Activated naive CD4-positive, alpha-beta T cell treated with anti-CD3 and anti-CD28 coated beads, Interleukin-2, amount 10 ng/mL, durations not matched to agents 7 days and 5 days (primary cell): ENCODE measurements at regions not wholly inside any gene's neighbourhood (a gene's known extent, or its start where the extent isn't known, plus 50 kb on each side); places are given as distances from the start of the nearest gene placed in this dataset.

Experiments used
- CTCF ChIA-PET: fragments of 350-600 bp; sonication (Branson Sonifier 250); formaldehyde crosslinking; loops from one replicate; lab custom pipeline; 2021; ENCODE audit warnings: antibody characterized with exemption; lab: Charles Lee
- DNase-seq: peaks from one replicate; pipeline ENCODE4 v3.0.0-alpha.2; 2020
- H3K27ac Mint-ChIP-seq: one replicate; pipeline ENCODE4 v1.8.0; 2021; ENCODE audit warnings: mild to moderate bottlenecking, moderate library complexity, mixed read lengths
- H3K27me3 Mint-ChIP-seq: one replicate; pipeline ENCODE4 v1.8.0; 2021; ENCODE audit warnings: mild to moderate bottlenecking, mixed read lengths
- H3K36me3 Mint-ChIP-seq: one replicate; pipeline ENCODE4 v1.8.0; 2021; ENCODE audit warnings: mixed read lengths
- H3K4me1 Mint-ChIP-seq: one replicate; pipeline ENCODE4 v1.8.0; 2021; ENCODE audit warnings: mixed read lengths
- H3K4me3 Mint-ChIP-seq: one replicate; pipeline ENCODE4 v1.8.0; 2021; ENCODE audit warnings: mild to moderate bottlenecking, moderate library complexity, mixed read lengths
- H3K9me3 Mint-ChIP-seq: one replicate; pipeline ENCODE4 v1.8.0; 2021; ENCODE audit warnings: mixed read lengths

DNA sequence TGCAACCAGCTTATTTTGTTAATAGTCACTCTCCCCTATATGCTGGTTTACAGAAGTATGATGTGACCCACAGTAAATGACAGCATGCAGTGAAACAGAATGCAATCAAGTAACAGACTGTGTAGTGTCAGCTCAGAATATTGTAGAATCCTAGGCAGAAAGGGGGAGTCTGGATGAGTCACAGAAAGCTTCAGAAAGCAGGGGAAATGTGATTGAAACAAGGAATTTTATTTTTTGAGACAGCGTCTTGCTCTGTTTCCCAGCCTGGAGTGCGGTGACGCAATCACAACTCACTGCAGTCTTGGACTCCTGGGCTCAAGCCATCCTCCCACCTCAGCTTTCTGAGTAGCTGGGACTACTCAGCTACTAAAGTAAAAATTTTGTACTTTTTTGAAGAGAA, 188.3 kb upstream of the FOXN2 start:
- CTCF ChIA-PET = no interaction called here

DNA sequence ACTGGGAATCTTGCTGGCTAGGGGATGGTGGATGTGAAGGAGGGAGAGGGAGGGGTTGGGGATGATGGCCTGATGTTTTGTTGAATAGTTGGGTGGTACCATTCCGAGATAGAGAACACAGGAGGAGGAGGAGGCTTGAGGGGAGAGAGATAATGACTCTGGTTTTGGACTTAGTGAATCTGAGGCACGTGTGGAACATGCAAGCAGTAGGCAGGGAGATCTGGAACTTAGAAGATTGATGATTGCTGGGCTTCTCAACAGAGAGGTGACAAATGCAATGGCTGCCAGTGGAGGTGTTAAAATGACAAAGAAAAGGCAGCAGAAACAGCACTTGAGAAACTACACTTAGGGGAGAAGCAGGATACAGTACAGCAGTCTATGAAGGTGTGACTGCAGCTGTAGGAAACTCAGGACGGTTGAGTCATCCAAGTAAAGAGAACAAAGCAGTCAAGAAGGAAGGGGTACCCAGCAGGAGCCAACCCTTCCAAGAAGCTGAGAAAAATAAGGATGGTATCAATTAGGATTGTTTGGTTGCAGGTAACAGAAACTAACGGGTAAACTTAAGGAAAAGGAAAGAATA, 186.8 kb upstream of the FOXN2 start:
- CTCF ChIA-PET = no interaction called here
- H3K27me3 Mint-ChIP-seq = no peaks in the 10 kb centered on the region
- DNase-seq = no peak

More for the DNA sequence above, 188.3 kb upstream of the FOXN2 start:
- no peak overlapping the region for H3K4me3 Mint-ChIP-seq
- H3K9me3 Mint-ChIP-seq = no peaks in the 10 kb centered on the region
- no peaks in the 10 kb centered on the region for H3K36me3 Mint-ChIP-seq
- peaks cover 16% of the 10 kb centered on the region for H3K4me1 Mint-ChIP-seq
- H3K27ac Mint-ChIP-seq = no peak overlapping the region
- DNase-seq = no peak
- no peaks in the 10 kb centered on the region for H3K27me3 Mint-ChIP-seq

DNA sequence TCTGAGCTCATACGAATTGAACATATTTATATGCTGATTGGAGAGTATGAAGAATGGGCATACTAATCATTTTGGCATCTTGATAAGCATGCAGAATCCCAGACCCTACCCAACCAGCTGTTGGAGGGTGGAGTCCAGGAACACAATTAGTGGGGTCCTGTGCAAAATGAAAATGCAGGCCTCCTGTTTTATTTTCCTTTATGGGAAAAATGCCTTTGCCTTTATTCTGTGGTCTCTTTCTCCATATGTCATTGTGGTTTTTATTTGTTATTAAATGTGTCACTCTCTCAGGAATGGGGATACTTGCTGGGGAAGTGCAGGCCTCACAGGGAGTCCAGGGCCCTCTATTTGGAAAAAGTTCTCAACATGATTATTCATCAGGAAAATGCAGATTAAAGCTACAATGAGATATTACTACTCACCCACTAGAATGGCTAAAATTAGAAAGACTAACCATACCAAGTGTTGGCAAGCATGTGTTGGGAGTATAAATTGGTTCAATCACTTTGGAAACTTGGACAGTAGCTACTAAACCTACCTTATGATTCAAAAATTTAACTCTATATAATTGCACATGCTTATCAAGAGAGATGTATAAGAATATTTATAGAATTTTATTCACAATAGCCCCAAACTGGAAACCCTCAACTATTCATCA, 185.1 kb upstream of the FOXN2 start:
- no peak for DNase-seq
- no peaks in the 10 kb centered on the region for H3K9me3 Mint-ChIP-seq
- H3K36me3 Mint-ChIP-seq = no peaks in the 10 kb centered on the region
- no peak overlapping the region for H3K4me3 Mint-ChIP-seq
- H3K27ac Mint-ChIP-seq = no peak overlapping the region
- no peaks in the 10 kb centered on the region for H3K4me1 Mint-ChIP-seq
- no peaks in the 10 kb centered on the region for H3K27me3 Mint-ChIP-seq
- CTCF ChIA-PET = no interaction called here

More for the DNA sequence above, 186.8 kb upstream of the FOXN2 start:
- no peak overlapping the region for H3K27ac Mint-ChIP-seq
- H3K4me3 Mint-ChIP-seq = no peak overlapping the region
- no peaks in the 10 kb centered on the region for H3K36me3 Mint-ChIP-seq
- peaks cover 3% of the 10 kb centered on the region for H3K4me1 Mint-ChIP-seq
- no peaks in the 10 kb centered on the region for H3K9me3 Mint-ChIP-seq

DNA sequence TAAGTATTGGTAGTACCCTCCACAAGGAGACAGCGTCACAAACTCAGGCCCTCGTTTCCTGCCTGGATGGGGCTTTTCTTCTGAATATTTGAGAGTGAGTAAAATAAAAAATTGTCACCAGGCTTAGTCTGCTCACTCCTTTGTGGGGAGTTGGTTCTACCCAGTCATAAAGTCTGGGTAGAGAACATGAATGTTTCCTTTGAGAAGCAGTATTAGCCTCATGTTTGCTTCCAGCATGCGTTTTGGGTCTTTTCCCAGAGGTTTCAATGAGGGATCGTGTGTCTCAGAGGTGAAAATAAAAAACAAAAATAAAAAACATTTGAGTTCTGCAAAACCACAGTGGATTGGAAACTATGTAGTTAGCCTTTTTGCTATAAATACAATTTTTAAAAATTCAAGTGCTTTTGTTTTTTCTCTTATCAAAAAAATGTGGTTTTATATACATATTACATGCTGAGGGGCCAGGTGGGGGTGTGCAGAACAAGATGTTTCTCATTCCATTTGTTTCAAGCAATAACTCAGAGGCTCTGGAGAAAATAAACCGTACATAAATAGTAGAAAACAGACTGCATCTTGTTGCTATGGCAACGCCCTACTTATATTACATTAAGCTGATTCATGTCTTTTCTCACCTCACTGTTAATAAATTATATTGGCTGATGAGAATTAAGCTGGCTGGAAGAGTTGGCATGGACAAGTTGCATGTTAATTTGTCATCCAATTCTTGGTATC, 182.8 kb upstream of the FOXN2 start:
- CTCF ChIA-PET = no interaction called here
- H3K9me3 Mint-ChIP-seq = no peaks in the 10 kb centered on the region
- H3K4me1 Mint-ChIP-seq = no peaks in the 10 kb centered on the region
- no peak overlapping the region for H3K4me3 Mint-ChIP-seq
- no peaks in the 10 kb centered on the region for H3K36me3 Mint-ChIP-seq
- H3K27ac Mint-ChIP-seq = no peak overlapping the region
- DNase-seq = no peak
- H3K27me3 Mint-ChIP-seq = no peaks in the 10 kb centered on the region

DNA sequence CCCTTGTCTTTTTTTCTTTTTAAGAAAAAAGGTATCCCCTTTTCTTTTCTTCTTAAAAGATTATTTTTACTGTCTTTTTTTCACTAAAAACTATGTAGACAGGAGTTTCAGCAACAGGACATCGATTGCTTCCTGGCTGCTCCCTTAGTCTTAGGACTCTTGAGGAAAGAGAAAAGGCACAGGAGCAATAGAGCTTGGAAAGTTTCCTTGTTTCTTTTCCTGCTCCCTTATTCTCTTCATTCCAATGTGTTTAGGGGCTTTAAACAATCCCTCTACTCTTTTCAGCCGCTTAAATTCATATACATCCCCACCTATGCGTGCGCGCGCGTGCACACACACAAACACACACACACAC, 182.2 kb upstream of the FOXN2 start:
- Mint-ChIP-seq H3K27me3 (no peaks in the 10 kb centered on the region), H3K36me3 (no peaks in the 10 kb centered on the region), H3K4me3 (no peak overlapping the region), H3K4me1 (no peaks in the 10 kb centered on the region), H3K9me3 (no peaks in the 10 kb centered on the region), H3K27ac (no peak overlapping the region)
- no peak for DNase-seq
- CTCF ChIA-PET = no interaction called here

DNA sequence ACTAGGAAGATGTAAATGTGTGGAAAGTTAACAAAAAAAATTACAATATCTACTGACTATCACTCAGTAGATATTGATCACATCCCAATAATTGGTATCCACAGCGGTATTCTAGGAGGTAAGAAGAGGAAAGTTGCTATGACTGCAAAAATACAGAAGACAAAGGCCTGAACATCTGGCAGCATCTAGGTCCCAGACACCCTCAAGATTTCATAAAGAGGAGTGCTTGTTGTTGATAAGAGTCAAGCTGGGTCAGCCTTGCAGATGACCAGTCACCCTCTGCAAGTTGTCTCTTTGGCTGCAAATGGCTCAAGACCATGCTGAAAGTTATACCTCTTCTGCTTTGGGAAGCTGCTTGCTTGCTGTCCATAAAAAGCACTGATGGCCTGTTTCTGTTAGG, 179.8 kb upstream of the FOXN2 start:
- DNase-seq = no peak
- no peak overlapping the region for H3K4me3 Mint-ChIP-seq
- H3K36me3 Mint-ChIP-seq = no peaks in the 10 kb centered on the region
- no peaks in the 10 kb centered on the region for H3K4me1 Mint-ChIP-seq
- CTCF ChIA-PET = no interaction called here
- H3K27ac Mint-ChIP-seq = no peak overlapping the region
- no peaks in the 10 kb centered on the region for H3K9me3 Mint-ChIP-seq
- no peaks in the 10 kb centered on the region for H3K27me3 Mint-ChIP-seq

DNA sequence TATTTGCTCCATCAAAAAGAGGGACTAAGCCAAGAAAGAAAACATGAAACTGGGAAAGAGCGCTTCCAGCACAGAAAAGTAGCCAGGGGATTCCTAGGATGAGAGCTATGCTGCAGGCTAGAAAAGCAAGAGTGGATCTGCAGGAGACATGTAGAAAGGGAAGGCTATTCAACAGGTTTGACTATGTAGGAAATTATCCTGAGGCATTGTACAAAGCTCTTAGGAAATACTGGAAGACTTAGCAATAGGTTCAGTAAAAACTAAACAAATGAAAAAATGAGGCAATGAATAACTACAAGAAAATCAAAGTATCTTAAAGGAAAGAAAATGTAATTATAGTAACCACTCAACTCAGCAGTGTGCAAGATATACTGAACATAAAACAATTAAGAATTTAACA, 178.7 kb upstream of the FOXN2 start:
- no peak for DNase-seq
- H3K36me3 Mint-ChIP-seq = no peaks in the 10 kb centered on the region
- H3K4me3 Mint-ChIP-seq = no peak overlapping the region
- H3K9me3 Mint-ChIP-seq = no peaks in the 10 kb centered on the region
- CTCF ChIA-PET = no interaction called here
- H3K27ac Mint-ChIP-seq = no peak overlapping the region
- H3K27me3 Mint-ChIP-seq = no peaks in the 10 kb centered on the region
- no peaks in the 10 kb centered on the region for H3K4me1 Mint-ChIP-seq

DNA sequence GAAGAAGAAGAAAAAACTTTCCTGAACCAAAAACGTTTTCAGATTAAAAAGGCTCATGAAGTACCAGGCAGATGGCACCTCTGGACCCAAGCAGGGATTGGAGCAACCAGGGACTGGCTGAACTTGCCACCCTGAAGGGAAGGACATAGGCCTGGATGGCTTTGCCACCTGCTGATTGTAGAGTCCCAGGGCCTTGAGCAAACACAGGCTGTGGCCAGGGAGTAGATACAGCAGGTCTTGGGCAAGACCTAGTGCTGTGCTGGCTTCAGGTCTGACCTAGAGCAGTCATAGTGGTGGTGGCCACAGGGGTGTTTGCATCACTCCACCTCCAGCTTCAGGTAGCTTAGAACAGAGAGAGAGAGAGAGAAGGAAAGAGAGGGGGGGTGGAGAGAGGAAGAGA, 176.7 kb upstream of the FOXN2 start:
- Mint-ChIP-seq H3K27me3 (no peaks in the 10 kb centered on the region), H3K4me1 (no peaks in the 10 kb centered on the region), H3K36me3 (no peaks in the 10 kb centered on the region), H3K9me3 (no peaks in the 10 kb centered on the region), H3K27ac (peak overlapping the region; percentile 17), H3K4me3 (no peak overlapping the region)
- no peak for DNase-seq
- CTCF ChIA-PET = no interaction called here

DNA sequence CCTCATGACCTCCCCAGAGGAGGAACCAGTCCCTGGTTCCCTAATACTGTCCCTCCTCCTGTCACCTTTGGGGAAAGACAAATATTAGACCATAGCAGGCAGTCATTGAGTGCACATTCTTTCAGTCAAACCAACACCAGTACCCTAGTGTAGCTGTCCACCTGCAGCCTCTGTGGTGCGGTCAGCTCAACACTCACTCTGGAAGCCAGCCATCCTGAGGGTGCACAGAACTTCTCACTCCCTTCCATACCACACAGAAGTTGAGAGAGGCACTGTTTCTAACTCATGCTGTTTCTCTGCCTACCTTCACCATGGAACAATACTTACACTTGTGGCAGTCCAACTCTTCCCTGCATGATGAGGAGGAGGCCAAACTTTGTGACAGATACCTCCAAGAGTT, 175.6 kb upstream of the FOXN2 start:
- Mint-ChIP-seq H3K9me3 (no peaks in the 10 kb centered on the region), H3K4me1 (no peaks in the 10 kb centered on the region), H3K36me3 (no peaks in the 10 kb centered on the region), H3K27ac (no peak overlapping the region), H3K4me3 (no peak overlapping the region), H3K27me3 (no peaks in the 10 kb centered on the region)
- CTCF ChIA-PET = no interaction called here
- DNase-seq = no peak

DNA sequence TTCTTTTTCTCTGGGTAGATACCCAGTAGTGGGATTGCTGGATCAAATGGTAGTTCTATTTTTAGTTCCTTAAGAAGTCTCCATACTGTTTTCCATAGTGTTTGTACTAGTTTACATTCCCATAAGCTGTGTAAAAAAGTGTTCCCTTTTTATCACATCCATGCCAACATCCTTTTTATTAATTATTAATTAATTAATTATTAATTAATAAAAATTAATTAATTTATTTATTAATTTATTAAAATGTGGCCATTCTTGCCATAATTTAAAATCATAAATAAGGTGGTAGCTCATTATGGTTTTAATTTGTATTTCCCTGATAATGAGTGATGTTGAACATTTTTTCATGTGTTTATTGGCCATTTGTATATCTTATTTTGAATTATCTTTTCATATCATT, 173.9 kb upstream of the FOXN2 start:
- DNase-seq = no peak
- Mint-ChIP-seq H3K4me1 (peaks cover 12% of the 10 kb centered on the region), H3K36me3 (peaks cover 2% of the 10 kb centered on the region), H3K9me3 (peaks cover 2% of the 10 kb centered on the region), H3K27ac (no peak overlapping the region), H3K27me3 (no peaks in the 10 kb centered on the region), H3K4me3 (no peak overlapping the region)
- CTCF ChIA-PET = no interaction called here

DNA sequence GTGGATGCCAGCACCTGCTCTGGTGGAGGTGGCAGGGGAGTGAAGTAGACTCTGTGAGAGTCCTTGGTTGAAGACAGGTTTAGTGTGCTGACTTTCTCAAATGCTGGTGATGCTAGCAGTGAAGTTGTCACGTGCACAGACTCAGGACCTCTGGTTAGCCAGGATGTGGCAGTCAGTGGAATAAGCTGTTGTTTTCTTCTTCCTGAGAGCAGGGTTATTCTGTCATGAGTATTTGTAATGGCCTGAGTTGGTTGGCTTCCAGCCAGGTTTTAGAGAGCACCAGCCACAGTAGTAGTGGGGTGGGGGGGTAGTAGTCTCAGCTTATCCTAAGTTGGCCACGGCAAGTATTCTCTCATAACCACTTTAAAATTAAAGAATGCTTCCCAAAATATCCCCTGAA, 169.7 kb upstream of the FOXN2 start:
- H3K36me3 Mint-ChIP-seq = peaks cover 3% of the 10 kb centered on the region
- H3K27me3 Mint-ChIP-seq = peaks cover 4% of the 10 kb centered on the region
- peaks cover 2% of the 10 kb centered on the region for H3K9me3 Mint-ChIP-seq
- peaks cover 18% of the 10 kb centered on the region for H3K4me1 Mint-ChIP-seq
- H3K4me3 Mint-ChIP-seq = no peak overlapping the region
- CTCF ChIA-PET = no interaction called here
- no peak for DNase-seq
- peak overlapping the region; percentile 67 for H3K27ac Mint-ChIP-seq

DNA sequence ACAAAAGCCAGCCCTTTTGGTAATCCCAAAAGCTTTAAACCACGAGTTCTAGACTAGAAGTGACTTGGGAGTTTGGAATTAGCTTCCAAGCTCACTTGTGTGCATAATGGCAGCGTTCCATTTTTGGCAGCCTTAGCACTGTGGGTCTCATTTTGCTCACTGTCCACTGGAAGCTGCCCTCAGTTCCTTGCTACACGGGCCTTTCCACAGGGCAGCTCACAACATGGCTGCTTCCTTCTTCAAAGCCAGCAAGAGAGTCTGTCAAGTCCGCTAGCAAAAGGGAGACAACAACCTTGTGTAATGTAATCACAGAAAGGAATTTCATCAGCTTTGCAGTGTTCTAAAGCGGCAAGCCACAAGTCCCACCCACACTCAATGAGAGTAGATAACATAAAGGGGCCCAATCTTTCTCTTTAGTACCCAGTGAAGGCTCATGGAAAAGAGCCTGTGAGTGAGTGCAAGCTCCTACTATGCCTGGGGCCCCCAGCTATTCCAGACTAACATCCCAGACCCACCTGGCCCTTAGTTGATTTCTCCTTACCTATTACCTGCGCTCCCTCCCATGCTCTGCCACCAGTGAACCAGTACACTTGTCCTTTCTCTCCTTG, 168.5 kb upstream of the FOXN2 start:
- Mint-ChIP-seq H3K4me1 (peaks cover 18% of the 10 kb centered on the region), H3K4me3 (no peak overlapping the region), H3K27me3 (peaks cover 4% of the 10 kb centered on the region), H3K27ac (peak overlapping the region; percentile 56), H3K36me3 (peaks cover 3% of the 10 kb centered on the region), H3K9me3 (peaks cover 2% of the 10 kb centered on the region)
- CTCF ChIA-PET = no interaction called here
- no peak for DNase-seq

DNA sequence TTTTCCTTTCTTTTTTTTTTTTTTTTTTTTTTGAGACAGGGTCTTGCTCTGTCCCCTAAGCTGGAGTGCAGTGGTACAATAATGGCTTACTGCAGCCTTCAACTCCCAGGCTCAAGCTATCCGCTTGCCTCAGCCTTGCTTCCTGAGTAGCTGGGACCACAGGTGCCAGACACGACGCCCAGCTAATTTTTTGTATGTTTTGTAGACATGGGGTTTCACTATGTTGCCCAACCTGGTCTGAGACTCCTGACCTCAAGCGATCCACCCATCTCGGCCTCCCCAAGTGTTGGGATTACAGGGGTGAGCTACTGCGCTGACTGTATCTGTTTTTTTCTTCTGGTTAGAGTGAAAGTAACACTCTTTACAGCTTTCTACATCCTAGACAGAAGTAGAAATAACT, 167.9 kb upstream of the FOXN2 start:
- peaks cover 3% of the 10 kb centered on the region for H3K36me3 Mint-ChIP-seq
- CTCF ChIA-PET = no interaction called here
- H3K4me1 Mint-ChIP-seq = peaks cover 18% of the 10 kb centered on the region
- DNase-seq = no peak
- H3K27ac Mint-ChIP-seq = no peak overlapping the region
- H3K9me3 Mint-ChIP-seq = peaks cover 2% of the 10 kb centered on the region
- H3K27me3 Mint-ChIP-seq = peaks cover 4% of the 10 kb centered on the region
- no peak overlapping the region for H3K4me3 Mint-ChIP-seq

DNA sequence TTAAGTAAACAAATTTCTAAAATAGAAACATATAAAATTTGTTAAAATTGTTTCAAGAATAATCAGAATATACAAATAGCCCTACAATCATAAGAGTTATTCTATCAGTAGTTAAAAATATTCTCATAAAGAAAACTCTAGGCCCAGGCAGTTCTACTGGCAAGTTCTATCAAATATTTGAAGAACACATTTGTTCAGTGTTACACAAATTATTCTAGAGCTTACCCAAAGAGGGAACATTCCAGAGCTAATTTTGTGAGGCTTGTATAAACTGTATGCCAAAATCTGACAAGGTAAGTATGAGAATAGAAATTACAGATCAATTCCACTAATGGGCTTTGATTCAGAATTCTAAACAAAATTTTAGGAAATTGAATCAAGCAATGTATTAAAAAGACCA, 166.8 kb upstream of the FOXN2 start:
- H3K36me3 Mint-ChIP-seq = peaks cover 3% of the 10 kb centered on the region
- peaks cover 4% of the 10 kb centered on the region for H3K27me3 Mint-ChIP-seq
- CTCF ChIA-PET = no interaction called here
- H3K9me3 Mint-ChIP-seq = peaks cover 2% of the 10 kb centered on the region
- no peak overlapping the region for H3K27ac Mint-ChIP-seq
- DNase-seq = no peak
- no peak overlapping the region for H3K4me3 Mint-ChIP-seq
- H3K4me1 Mint-ChIP-seq = peaks cover 18% of the 10 kb centered on the region
